H1 (cell line): ENCODE measurements at regions not wholly inside any gene's neighbourhood (a gene's known extent, or its start where the extent isn't known, plus 50 kb on each side); places are given as distances from the start of the nearest gene placed in this dataset.

Source experiments
- CTCF ChIA-PET: fragments of 300-600 bp; sonication (Branson Sonifier 250); formaldehyde crosslinking; loops from one replicate; lab custom pipeline; 2021; ENCODE audit not compliant: partially characterized antibody; lab: Charles Lee
- POLR2A ChIA-PET: fragments of 300-600 bp; sonication (Branson Sonifier 250); formaldehyde crosslinking; loops from one replicate; lab custom pipeline; 2021; ENCODE audit warnings: inconsistent platforms; ENCODE audit not compliant: partially characterized antibody; lab: Charles Lee
- DNase-seq, 2 experiments: peaks; one replicate each; pipeline versions ENCODE4 v3.0.0 to v3.0.0-alpha.2; 2010 to 2022; ENCODE audit warnings: low spot score in 2 of 2, low read depth in 1 of 2, mixed read lengths in 1 of 2
- FAIRE-seq: peaks from 2 replicates; lab custom pipeline; 2011; peaks lifted over from hg19 to GRCh38; lab: Jason Lieb, UNC
- H2AFZ ChIP-seq: 2 replicates; pipeline ENCODE4 v1.8.1; 2012; ENCODE audit warnings: low read length, inconsistent platforms
- H2AK5ac ChIP-seq: 2 replicates; pipeline ENCODE4 v1.6.1; 2013; ENCODE audit warnings: low read depth, low read length
- H2BK120ac ChIP-seq: replicated peaks from 2 replicates; pipeline ENCODE3; 2013; ENCODE audit warnings: low read depth, low read length, inconsistent platforms
- H2BK12ac ChIP-seq: 2 replicates; pipeline ENCODE4 v1.6.1; 2013; ENCODE audit warnings: low read depth, low read length
- H2BK15ac ChIP-seq: 2 replicates; pipeline ENCODE4 v1.6.1; 2013; ENCODE audit warnings: low read length
- H2BK20ac ChIP-seq: 2 replicates; pipeline ENCODE4 v1.6.1; 2013; ENCODE audit warnings: low read length
- H2BK5ac ChIP-seq: 2 replicates; pipeline ENCODE4 v1.6.1; 2013; ENCODE audit warnings: low read depth, low read length
- H3K14ac ChIP-seq: 2 replicates; pipeline ENCODE4 v1.6.1; 2013; ENCODE audit warnings: inconsistent platforms; ENCODE audit not compliant: insufficient read length
- H3K18ac ChIP-seq: 2 replicates; pipeline ENCODE4 v1.6.1; 2013; ENCODE audit warnings: low read length; ENCODE audit errors: extremely low read depth
- H3K23ac ChIP-seq: 2 replicates; pipeline ENCODE4 v1.6.1; 2013; ENCODE audit warnings: inconsistent platforms; ENCODE audit not compliant: insufficient read length
- H3K23me2 ChIP-seq: 2 replicates; pipeline ENCODE4 v1.6.1; 2013; ENCODE audit warnings: low read depth, low read length
- H3K27ac ChIP-seq: 2 replicates; pipeline ENCODE4 v1.6.1; 2011; ENCODE audit warnings: low read depth, low read length, inconsistent platforms
- H3K27me3 ChIP-seq, 4 experiments: replicated peaks in 1 of 4; 1 replicate in 1 of 4; 2 replicates in 3 of 4; pipeline versions ENCODE4 v1.6.1 to v1.8.1; 2011 to 2013; ENCODE audit warnings: low read length in 3 of 4, mild to moderate bottlenecking in 3 of 4, inconsistent platforms in 2 of 4, mixed read lengths in 2 of 4, moderate library complexity in 1 of 4; ENCODE audit not compliant: control insufficient read depth in 3 of 4, insufficient read depth in 3 of 4; ENCODE audit errors: extremely low read depth in 1 of 4
- H3K36me3 ChIP-seq, 4 experiments: 2 replicates each; pipeline versions ENCODE4 v1.6.1 to v1.8.1; 2011 to 2013; ENCODE audit warnings: mild to moderate bottlenecking in 4 of 4, low read length in 3 of 4, moderate library complexity in 2 of 4, control low read depth in 1 of 4, inconsistent platforms in 1 of 4; ENCODE audit not compliant: insufficient read depth in 4 of 4, control insufficient read depth in 2 of 4
- H3K4ac ChIP-seq: replicated peaks from 2 replicates; pipeline ENCODE3; 2013; ENCODE audit warnings: low read length, low read depth, mixed read lengths, inconsistent platforms; ENCODE audit not compliant: insufficient read length
- H3K4me1 ChIP-seq, 4 experiments: replicated peaks in 1 of 4; 1 replicate in 1 of 4; 2 replicates in 3 of 4; pipeline versions ENCODE4 v1.6.1 to v1.8.1; 2011 to 2013; ENCODE audit warnings: low read length in 3 of 4, inconsistent platforms in 2 of 4, mixed read lengths in 1 of 4; ENCODE audit not compliant: insufficient read depth in 4 of 4, control insufficient read depth in 3 of 4
- H3K4me2 ChIP-seq, 2 experiments: 2 replicates each; pipeline versions ENCODE4 v1.6.1 to v1.8.1; 2011 to 2013; ENCODE audit warnings: low read depth in 2 of 2, low read length in 2 of 2, control low read depth in 1 of 2, inconsistent platforms in 1 of 2, mild to moderate bottlenecking in 1 of 2; ENCODE audit not compliant: insufficient read depth in 1 of 2
- H3K4me3 ChIP-seq, 4 experiments: fragments of 200-600, 300-600 bp in 1 of 4; sonication (generic), shearing (Covaris generic), sonication (Bioruptor Twin) in 1 of 4; 2 replicates each; pipeline versions ENCODE4 v1.5.1 to v1.8.1; 2011 to 2016; ENCODE audit warnings: low read length in 4 of 4, low read depth in 3 of 4, control low read depth in 2 of 4, inconsistent platforms in 2 of 4, mild to moderate bottlenecking in 2 of 4, mixed read lengths in 1 of 4, moderate library complexity in 1 of 4; ENCODE audit not compliant: insufficient read depth in 2 of 4; ENCODE audit errors: extremely low read depth in 1 of 4
- H3K56ac ChIP-seq: replicated peaks from 2 replicates; pipeline ENCODE3; 2013; ENCODE audit warnings: low read depth, mild to moderate bottlenecking, mixed read lengths, low read length, inconsistent platforms; ENCODE audit not compliant: insufficient read length
- H3K79me1 ChIP-seq: 2 replicates; pipeline ENCODE4 v1.6.1; 2013; ENCODE audit warnings: low read depth, low read length, control low read depth
- H3K79me2 ChIP-seq, 2 experiments: 2 replicates each; pipeline versions ENCODE4 v1.6.1 to v1.8.1; 2012 to 2013; ENCODE audit warnings: low read length in 2 of 2, mild to moderate bottlenecking in 2 of 2, inconsistent platforms in 1 of 2; ENCODE audit not compliant: insufficient read depth in 2 of 2, control insufficient read depth in 1 of 2
- H3K9ac ChIP-seq, 4 experiments: replicated peaks in 1 of 4; 1 replicate in 1 of 4; 2 replicates in 3 of 4; pipeline versions ENCODE4 v1.6.1 to v1.8.1; 2011 to 2013; ENCODE audit warnings: low read depth in 3 of 4, low read length in 3 of 4, control low read depth in 2 of 4, mild to moderate bottlenecking in 2 of 4, moderate library complexity in 2 of 4, inconsistent platforms in 1 of 4; ENCODE audit errors: extremely low read depth in 1 of 4
- H3K9me3 ChIP-seq, 2 experiments: 2 replicates each; pipeline versions ENCODE4 v1.6.1 to v1.8.1; 2012 to 2013; ENCODE audit warnings: mild to moderate bottlenecking in 2 of 2, moderate library complexity in 2 of 2, control low read depth in 1 of 2, inconsistent platforms in 1 of 2, low read depth in 1 of 2, low read length in 1 of 2, mixed read lengths in 1 of 2; ENCODE audit not compliant: insufficient read depth in 2 of 2
- H4K20me1 ChIP-seq, 2 experiments: replicated peaks in 1 of 2; 2 replicates each; pipeline versions ENCODE3 to v1.8.1; 2011 to 2013; ENCODE audit warnings: inconsistent platforms in 2 of 2, low read length in 2 of 2, mild to moderate bottlenecking in 1 of 2; ENCODE audit not compliant: insufficient read depth in 2 of 2, control insufficient read depth in 1 of 2
- H4K5ac ChIP-seq: 2 replicates; pipeline ENCODE4 v1.6.1; 2013; ENCODE audit warnings: low read length, low read depth, mixed read lengths, inconsistent platforms; ENCODE audit not compliant: insufficient read length
- H4K8ac ChIP-seq: 2 replicates; pipeline ENCODE4 v1.8.0; 2013; ENCODE audit warnings: mild to moderate bottlenecking, moderate library complexity, low read length, inconsistent platforms; ENCODE audit not compliant: insufficient read depth; ENCODE audit errors: extremely low read depth
- H4K91ac ChIP-seq: replicated peaks from 2 replicates; pipeline ENCODE3; 2013; ENCODE audit warnings: low read length, mixed read lengths, inconsistent platforms; ENCODE audit not compliant: insufficient read length
- ASH2L ChIP-seq: fragments of 200-600, 300-600 bp; sonication (generic); IDR thresholded peaks from one replicate; pipeline ENCODE4 v1.7.1; 2017; ENCODE audit warnings: low read length
- HDAC2 ChIP-seq, 2 experiments: fragments of 300-600 bp in 1 of 2; sonication (generic) in 1 of 2; IDR thresholded peaks; 2 replicates each; pipeline ENCODE4 v1.6.1; 2011 to 2012; ENCODE audit warnings: low read depth in 2 of 2, low read length in 2 of 2, mild to moderate bottlenecking in 2 of 2, moderate library complexity in 2 of 2, borderline replicate concordance in 1 of 2, inconsistent platforms in 1 of 2
- RNF2 ChIP-seq: fragments of 200-900, 300-1000 bp; sonication (generic); IDR thresholded peaks from 2 replicates; pipeline ENCODE4 v1.7.1; 2016; ENCODE audit warnings: borderline replicate concordance, low read depth, mild to moderate bottlenecking, antibody characterized with exemption, low read length; ENCODE audit not compliant: poor library complexity, severe bottlenecking; ENCODE audit errors: missing control alignments
- WGBS, 2 experiments: shearing (Covaris generic) in 1 of 2; methylation state at CpG; one replicate each; pipeline versions ENCODE4 v1.1.6 to v1.1.7; 2013 to 2015; ENCODE audit warnings: low lambda C conversion rate in 2 of 2, mixed read lengths in 2 of 2, inconsistent platforms in 1 of 2, low coverage in 1 of 2, missing lambda C conversion rate in 1 of 2; ENCODE audit not compliant: insufficient replicate concordance in 2 of 2, insufficient coverage in 1 of 2, insufficient read length in 1 of 2; ENCODE audit errors: extremely low coverage in 1 of 2, missing lambda C conversion rate in 1 of 2; 5-methylcytosine and 5-hydroxymethylcytosine counted together

GRCh38 chr18:78650926-78651325 is 328.7 kb upstream of the SALL3 start:
- Histone ChIP-seq H3K9ac (no peak overlapping the region), H2BK20ac (no peak overlapping the region), H2AK5ac (no peak overlapping the region), H3K14ac (no peak overlapping the region), H3K4me1 (no peaks in the 10 kb centered on the region), H2BK5ac (no peak overlapping the region), H2AFZ (no peak overlapping the region), H3K9me3 (peaks cover 20 to 40% of the 10 kb centered on the region in 2 experiments), H3K79me2 (no peaks in the 10 kb centered on the region), H3K4me3 (no peak overlapping the region), H3K36me3 (no peaks in the 10 kb centered on the region), H3K18ac (no peak overlapping the region), H3K56ac (no peak overlapping the region), H3K27me3 (no peaks in the 10 kb centered on the region), H4K91ac (no peak overlapping the region), H3K4me2 (no peak overlapping the region), H4K8ac (no peak overlapping the region), H3K23ac (no peak overlapping the region)
- 96% methylated on average over 12 of the region's 13 CpGs; no CpG with 5 or more reads in 1 of the 2 experiments for WGBS, 2 experiments
- no peak for DNase-seq
- CTCF ChIA-PET: interaction anchor here (0.6 kb wide), 1 partner anchor 15 kb away, joined by 3 read pairs; no protein-coding TSS in a partner anchor
- FAIRE-seq: no peak
- TF ChIP-seq RNF2 (no peak), ASH2L (no peak), HDAC2 (IDR thresholded peaks at IDR 0.05; ENCODE audit: borderline replicate concordance in 1 of 2, low read depth in 2 of 2, low read length in 2 of 2) (no peak)
- TF ChIP-seq, all 59 proteins: peak for 0
- no peaks in the 10 kb centered on the region; the same call in 1 of the 2 replicates for H3K23me2 ChIP-seq
- no peak overlapping the region for H3K27ac ChIP-seq
- no peaks in the 10 kb centered on the region for H3K79me1 ChIP-seq
- no peak overlapping the region for H3K4ac ChIP-seq
- H4K20me1 ChIP-seq: no peaks in the 10 kb centered on the region
- no peak overlapping the region for H2BK15ac ChIP-seq
- POLR2A ChIA-PET: no interaction called here
- no peak overlapping the region for H2BK12ac ChIP-seq
- H2BK120ac ChIP-seq: no peak overlapping the region
- no peak overlapping the region for H4K5ac ChIP-seq
